Hematopoietic multipotent progenitor cell treated with erythropoietin and hydrocortisone succinate and interleukin-3 and kit ligand, for 17 days (in vitro differentiated cells): ENCODE measurements at regions not wholly inside any gene's neighbourhood (a gene's known extent, or its start where the extent isn't known, plus 50 kb on each side); places are given as distances from the start of the nearest gene placed in this dataset.
A peak's percentile ranks its signal among the peaks of the same experiment; 100 is the strongest.
"Not testable (repeated sequence)": the region's sequence is repeated elsewhere in the genome, so short reads cannot be mapped to it uniquely, and the experiment has no call there.

Source experiments
- DNase-seq: peaks from one replicate; pipeline ENCODE4 v3.0.0-alpha.2; 2015; ENCODE audit warnings: low spot score

GRCh38 chr22:47327241-47327640, 564.8 kb downstream of the TBC1D22A start:
- DNase-seq, result no peak

GRCh38 chr22:47325249-47325648, 562.8 kb downstream of the TBC1D22A start:
- no peak for DNase-seq

GRCh38 chr22:47324435-47324990, 562.1 kb downstream of the TBC1D22A start:
- DNase-seq, result no peak

GRCh38 chr22:47323518-47323917, 561.1 kb downstream of the TBC1D22A start:
- DNase-seq, result no peak

- DNase-seq, result no peak
These were observed 560.4 kb downstream of the TBC1D22A start for GRCh38 chr22:47322854-47323253.

GRCh38 chr22:47320560-47320959, 558.1 kb downstream of the TBC1D22A start:
- DNase-seq, result no peak

GRCh38 chr22:47318041-47318737, 555.7 kb downstream of the TBC1D22A start:
- no peak for DNase-seq

- no peak for DNase-seq
These were observed 553.5 kb downstream of the TBC1D22A start for GRCh38 chr22:47315862-47316419.

GRCh38 chr22:47310601-47311000, 548.2 kb downstream of the TBC1D22A start:
- no peak for DNase-seq

GRCh38 chr22:47309946-47310345, 547.5 kb downstream of the TBC1D22A start:
- no peak for DNase-seq

- DNase-seq, result no peak
These were observed 547.0 kb downstream of the TBC1D22A start for GRCh38 chr22:47309476-47309875.

GRCh38 chr22:47308886-47309285, 546.4 kb downstream of the TBC1D22A start:
- DNase-seq, result no peak

GRCh38 chr22:47307822-47308221, 545.4 kb downstream of the TBC1D22A start:
- DNase-seq, result no peak

- peak; percentile 9 for DNase-seq
These were observed 544.9 kb downstream of the TBC1D22A start for GRCh38 chr22:47307326-47307725.

- no peak for DNase-seq
These were observed 542.4 kb downstream of the TBC1D22A start for GRCh38 chr22:47304854-47305253.

- no peak for DNase-seq
These were observed 541.9 kb downstream of the TBC1D22A start for GRCh38 chr22:47304191-47304831.

GRCh38 chr22:47303161-47303890, 540.9 kb downstream of the TBC1D22A start:
- DNase-seq, result no peak

GRCh38 chr22:47302587-47302986, 540.1 kb downstream of the TBC1D22A start:
- not testable (repeated sequence) for DNase-seq

GRCh38 chr22:47301820-47302475, 539.5 kb downstream of the TBC1D22A start:
- no peak for DNase-seq

GRCh38 chr22:47300698-47301405, 538.4 kb downstream of the TBC1D22A start:
- no peak for DNase-seq
